Ascending aorta (tissue), 2 donors: ENCODE measurements at regions not wholly inside any gene's neighbourhood (a gene's known extent, or its start where the extent isn't known, plus 50 kb on each side); places are given as distances from the start of the nearest gene placed in this dataset.

Source experiments
- DNase-seq, 2 donors: peaks; one replicate each; pipeline ENCODE4 v3.0.0-alpha.2; 2019; ENCODE audit warnings: low spot score in 2 of 2
- H3K27ac ChIP-seq, 2 donors: fragments of 200-600 bp; sonication (generic); one replicate each; pipeline ENCODE4 v1.5.1; 2016 to 2017; ENCODE audit warnings: mild to moderate bottlenecking in 1 of 2
- H3K27me3 ChIP-seq: fragments of 200-600 bp; sonication (generic); one replicate; pipeline ENCODE4 v1.5.1; 2017
- H3K36me3 ChIP-seq, 2 donors: fragments of 200-600 bp; sonication (generic); one replicate each; pipeline ENCODE4 v1.5.1; 2016
- H3K4me1 ChIP-seq, 2 donors: fragments of 200-600 bp; sonication (generic); one replicate each; pipeline ENCODE4 v1.5.1; 2016 to 2017; ENCODE audit warnings: mild to moderate bottlenecking in 1 of 2
- H3K4me3 ChIP-seq, 2 donors: fragments of 200-600 bp; sonication (generic); one replicate each; pipeline ENCODE4 v1.5.1; 2016 to 2017; ENCODE audit warnings: mild to moderate bottlenecking in 1 of 2
- H3K9me3 ChIP-seq, 2 donors: fragments of 200-600 bp; sonication (generic); one replicate each; pipeline ENCODE4 v1.5.1; 2016
- intact Hi-C: fragments of 100-400 bp; cut with DNase I; formaldehyde crosslinking; loops from one replicate; pipeline ENCODE4 v1.15.1; 2023
- TF ChIP-seq, protein P1 (sequence below), 3 experiments: fragments of 200-600 bp in 2 of 3; fragments of 450-650 bp in 1 of 3; sonication (generic) in 2 of 3; IDR thresholded peaks; one replicate each; pipeline ENCODE4 v1.5.1; 2016 to 2019; ENCODE audit warnings: antibody characterized with exemption in 3 of 3, mild to moderate bottlenecking in 1 of 3, moderate library complexity in 1 of 3

- no peak overlapping the region for H3K4me3 ChIP-seq
- no peaks in the 10 kb centered on the region for H3K27me3 ChIP-seq
- no peaks in the 10 kb centered on the region for H3K9me3 ChIP-seq
- intact Hi-C loops, result no loop called here
- DNase-seq, result no peak
- H3K36me3 ChIP-seq, result no peaks in the 10 kb centered on the region
- H3K4me1 ChIP-seq, result no peaks in the 10 kb centered on the region
- TF ChIP-seq, protein P1, sequence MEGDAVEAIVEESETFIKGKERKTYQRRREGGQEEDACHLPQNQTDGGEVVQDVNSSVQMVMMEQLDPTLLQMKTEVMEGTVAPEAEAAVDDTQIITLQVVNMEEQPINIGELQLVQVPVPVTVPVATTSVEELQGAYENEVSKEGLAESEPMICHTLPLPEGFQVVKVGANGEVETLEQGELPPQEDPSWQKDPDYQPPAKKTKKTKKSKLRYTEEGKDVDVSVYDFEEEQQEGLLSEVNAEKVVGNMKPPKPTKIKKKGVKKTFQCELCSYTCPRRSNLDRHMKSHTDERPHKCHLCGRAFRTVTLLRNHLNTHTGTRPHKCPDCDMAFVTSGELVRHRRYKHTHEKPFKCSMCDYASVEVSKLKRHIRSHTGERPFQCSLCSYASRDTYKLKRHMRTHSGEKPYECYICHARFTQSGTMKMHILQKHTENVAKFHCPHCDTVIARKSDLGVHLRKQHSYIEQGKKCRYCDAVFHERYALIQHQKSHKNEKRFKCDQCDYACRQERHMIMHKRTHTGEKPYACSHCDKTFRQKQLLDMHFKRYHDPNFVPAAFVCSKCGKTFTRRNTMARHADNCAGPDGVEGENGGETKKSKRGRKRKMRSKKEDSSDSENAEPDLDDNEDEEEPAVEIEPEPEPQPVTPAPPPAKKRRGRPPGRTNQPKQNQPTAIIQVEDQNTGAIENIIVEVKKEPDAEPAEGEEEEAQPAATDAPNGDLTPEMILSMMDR (IDR thresholded peaks at IDR 0.05), result no peak
- H3K27ac ChIP-seq, result no peak overlapping the region
Measured at GRCh38 chrX:14476205-14476604, 53.1 kb upstream of the GLRA2 start.

DNA sequence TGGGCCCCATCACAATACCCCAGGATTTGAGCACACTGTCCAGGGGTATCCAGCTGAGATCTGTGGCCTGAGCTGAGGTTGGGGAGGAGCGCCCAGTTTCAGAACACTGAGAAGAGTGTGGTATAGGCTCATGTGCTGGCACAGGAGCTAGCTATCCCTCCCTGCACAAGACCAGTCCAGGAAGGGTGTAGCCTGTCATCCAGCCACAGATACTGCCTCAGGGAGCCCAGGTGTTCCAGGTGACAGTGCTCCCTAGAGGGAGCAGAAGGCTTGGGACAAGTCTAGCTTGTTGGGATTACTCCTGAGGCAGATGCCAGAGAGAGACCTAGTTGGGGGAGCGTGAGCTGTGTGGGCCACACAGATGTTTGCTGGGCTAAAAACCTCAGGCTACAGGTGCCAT, 79.6 kb upstream of the GLRA2 start:
- Histone ChIP-seq H3K4me1 (no peaks in the 10 kb centered on the region), H3K9me3 (no peaks in the 10 kb centered on the region), H3K4me3 (no peak overlapping the region), H3K27me3 (no peaks in the 10 kb centered on the region), H3K36me3 (no peaks in the 10 kb centered on the region), H3K27ac (no peak overlapping the region)
- no peak for DNase-seq
- TF ChIP-seq, protein P1 (IDR thresholded peaks at IDR 0.05), result no peak
- intact Hi-C loops, result no loop called here

DNA sequence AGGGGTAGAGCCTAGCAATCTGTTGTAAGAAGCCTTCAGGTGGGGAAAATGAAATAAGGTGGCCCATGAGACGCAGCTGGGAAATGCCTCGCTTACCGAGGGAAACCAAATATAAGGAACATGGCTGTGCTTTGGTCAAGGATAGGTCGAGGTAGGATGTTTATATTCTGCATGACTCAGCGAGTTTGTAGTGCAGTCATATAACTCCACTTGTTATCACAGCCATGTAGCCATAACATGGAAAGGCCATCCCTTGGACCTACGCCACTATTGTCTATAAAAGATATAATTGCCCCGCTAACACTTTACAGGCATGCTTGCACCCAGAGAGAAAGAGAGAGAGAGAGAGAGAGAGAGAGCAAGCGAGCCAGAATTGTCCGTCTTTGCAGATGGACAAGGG, 80.9 kb upstream of the GLRA2 start:
- no peaks in the 10 kb centered on the region for H3K4me1 ChIP-seq
- H3K36me3 ChIP-seq, result no peaks in the 10 kb centered on the region
- no peak overlapping the region for H3K4me3 ChIP-seq
- H3K27ac ChIP-seq, result no peak overlapping the region
- no peaks in the 10 kb centered on the region for H3K9me3 ChIP-seq
- TF ChIP-seq, protein P1 (IDR thresholded peaks at IDR 0.05), result no peak
- intact Hi-C loops, result no loop called here
- no peak for DNase-seq
- no peaks in the 10 kb centered on the region for H3K27me3 ChIP-seq

GRCh38 chrX:14440106-14440505, 89.2 kb upstream of the GLRA2 start:
- no peak for DNase-seq
- TF ChIP-seq, protein P1 (IDR thresholded peaks at IDR 0.05), result no peak
- Histone ChIP-seq H3K4me3 (no peak overlapping the region), H3K4me1 (no peaks in the 10 kb centered on the region), H3K9me3 (no peaks in the 10 kb centered on the region), H3K27me3 (no peaks in the 10 kb centered on the region), H3K36me3 (no peaks in the 10 kb centered on the region), H3K27ac (no peak overlapping the region)
- intact Hi-C loops, result no loop called here

DNA sequence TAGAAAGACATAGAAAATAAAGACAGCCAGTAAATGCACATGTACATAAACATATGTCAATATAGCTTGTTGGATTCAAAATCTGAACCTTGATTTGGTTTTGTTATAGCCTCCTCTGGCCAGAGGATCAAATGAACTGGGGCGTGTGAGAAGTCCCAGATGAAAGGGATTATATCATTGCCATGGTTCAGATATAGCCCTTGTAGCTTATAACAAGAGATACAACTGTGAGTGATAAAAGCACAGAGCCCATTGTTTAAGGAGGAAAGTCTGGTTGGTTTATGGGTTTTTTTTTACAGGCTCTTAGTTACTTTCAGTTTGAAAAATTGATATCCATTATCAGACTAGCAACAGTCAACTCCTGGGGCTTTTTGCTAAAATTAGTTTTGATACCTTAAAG, 101.7 kb upstream of the GLRA2 start:
- no peaks in the 10 kb centered on the region for H3K27me3 ChIP-seq
- no peak for DNase-seq
- H3K36me3 ChIP-seq, result no peaks in the 10 kb centered on the region
- H3K4me1 ChIP-seq, result no peaks in the 10 kb centered on the region
- no peak overlapping the region for H3K4me3 ChIP-seq
- no peak overlapping the region for H3K27ac ChIP-seq
- intact Hi-C loops, result no loop called here
- no peaks in the 10 kb centered on the region for H3K9me3 ChIP-seq
- TF ChIP-seq, protein P1 (IDR thresholded peaks at IDR 0.05), result no peak

- no peak overlapping the region for H3K4me3 ChIP-seq
- TF ChIP-seq, protein P1 (IDR thresholded peaks at IDR 0.05), result no peak
- no peak for DNase-seq
- no peaks in the 10 kb centered on the region for H3K9me3 ChIP-seq
- intact Hi-C loops, result no loop called here
- H3K27me3 ChIP-seq, result no peaks in the 10 kb centered on the region
- H3K4me1 ChIP-seq, result no peaks in the 10 kb centered on the region
- no peak overlapping the region for H3K27ac ChIP-seq
- H3K36me3 ChIP-seq, result no peaks in the 10 kb centered on the region
Measured at GRCh38 chrX:14420841-14421240, 108.5 kb upstream of the GLRA2 start.
